GM21619 (cell line): ENCODE measurements at regions not wholly inside any gene's neighbourhood (a gene's known extent, or its start where the extent isn't known, plus 50 kb on each side); places are given as distances from the start of the nearest gene placed in this dataset.
"Not testable (repeated sequence)": the region's sequence is repeated elsewhere in the genome, so short reads cannot be mapped to it uniquely, and the experiment has no call there.

ENCODE experiments used
- ATAC-seq: cut with Tn5 transposase; IDR thresholded peaks from one replicate; pipeline ENCODE4 v1.9.1; 2021; ENCODE audit not compliant: unreplicated experiment

DNA sequence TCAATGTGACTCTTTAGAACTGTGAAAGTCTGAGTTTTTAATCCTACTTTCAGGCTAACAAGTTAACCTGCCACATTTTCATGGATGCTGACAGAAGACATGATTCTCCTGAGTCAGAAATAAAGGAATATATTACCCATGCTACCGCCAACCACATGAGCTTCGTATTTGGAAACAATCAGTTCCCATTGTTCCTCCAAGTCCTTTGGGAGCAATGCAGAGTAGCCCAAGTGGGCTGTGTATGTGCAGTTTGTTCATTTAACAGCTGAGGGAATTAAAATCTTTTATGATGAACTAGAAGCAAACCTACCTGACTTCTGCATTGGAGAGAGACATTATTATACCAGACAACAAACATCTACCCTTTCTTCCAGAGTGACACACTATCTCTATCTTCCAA lies 169.3 kb upstream of the BET1 start:
- ATAC-seq: no peak

DNA sequence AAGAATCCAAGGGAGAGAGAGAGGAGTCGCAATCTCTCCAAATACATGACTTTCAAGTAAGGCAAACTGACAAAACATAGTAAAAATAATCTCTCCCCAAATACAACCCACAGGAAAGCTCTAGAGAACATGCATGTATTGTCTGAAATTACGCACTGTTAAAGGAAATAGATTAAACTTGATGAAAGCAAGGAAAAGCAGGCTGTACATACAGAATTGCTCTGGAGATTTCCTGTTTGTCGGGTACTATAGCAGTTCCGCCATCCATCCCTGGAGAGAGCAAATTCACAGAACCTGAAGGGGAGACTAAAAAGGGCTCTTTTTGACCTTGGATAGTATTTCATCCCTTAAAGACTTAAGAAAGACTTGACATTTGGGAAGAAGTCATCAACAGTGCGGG lies 170.2 kb upstream of the BET1 start:
- no peak for ATAC-seq

DNA sequence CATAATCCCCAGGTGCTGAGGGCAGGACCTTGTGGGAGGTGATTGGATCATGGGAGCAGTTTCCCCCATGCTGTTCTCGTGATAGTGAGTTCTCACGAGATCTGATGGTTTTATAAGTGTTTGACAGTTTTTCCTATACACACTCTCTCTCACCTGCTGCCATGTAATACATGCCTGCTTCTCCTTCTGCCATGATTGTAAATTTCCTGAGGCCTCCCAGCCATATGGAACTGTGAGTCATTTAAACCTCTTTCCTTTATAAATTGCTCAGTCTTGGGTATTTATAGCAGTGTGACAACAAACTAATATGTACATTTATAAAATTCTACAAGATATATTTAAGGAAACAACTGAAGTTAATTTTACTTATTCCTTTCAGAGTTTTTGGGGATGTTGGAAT lies 170.8 kb upstream of the BET1 start:
- no peak for ATAC-seq

DNA sequence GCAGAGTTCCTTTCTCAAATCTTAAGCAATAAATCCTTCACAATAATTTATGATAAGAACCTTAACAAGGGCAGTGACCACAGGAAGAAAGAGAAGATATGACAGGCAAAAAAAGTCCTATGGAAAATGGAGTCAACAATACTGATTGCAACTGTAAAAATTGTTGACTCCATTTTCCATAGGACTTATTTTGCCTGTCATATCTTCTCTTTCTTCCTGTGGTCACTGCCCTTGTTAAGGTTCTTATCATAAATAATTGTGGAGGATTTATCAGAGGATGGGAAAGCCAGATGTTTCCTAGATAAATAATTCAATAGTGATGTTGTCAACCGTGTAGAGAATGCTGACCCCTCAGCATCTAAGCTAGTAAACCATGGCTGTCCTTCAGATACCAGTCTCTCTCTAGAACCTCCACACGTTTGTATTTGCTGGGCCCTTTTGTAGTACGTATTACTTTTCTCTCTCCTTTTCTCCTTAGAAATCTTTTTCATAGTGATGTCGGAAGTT lies 172.6 kb upstream of the BET1 start:
- ATAC-seq: no peak

DNA sequence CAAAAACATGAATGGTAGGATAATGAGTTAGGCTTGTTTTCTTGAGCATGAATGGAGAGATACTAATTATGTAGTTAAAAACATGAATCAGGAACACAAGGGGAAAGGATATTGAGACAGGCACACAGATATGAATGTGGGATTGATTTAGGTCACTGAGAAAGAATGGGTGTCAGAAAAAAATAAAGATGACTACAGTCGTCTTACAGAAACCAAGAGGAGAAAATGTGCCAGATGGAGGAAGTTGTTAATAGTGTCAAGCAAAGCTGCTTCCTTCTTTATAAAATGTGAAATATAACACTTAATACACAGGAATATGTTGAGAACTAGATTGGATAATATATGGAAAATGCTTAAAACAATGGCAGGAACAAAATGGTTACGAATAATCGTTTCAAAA lies 173.3 kb upstream of the BET1 start:
- ATAC-seq: no peak

DNA sequence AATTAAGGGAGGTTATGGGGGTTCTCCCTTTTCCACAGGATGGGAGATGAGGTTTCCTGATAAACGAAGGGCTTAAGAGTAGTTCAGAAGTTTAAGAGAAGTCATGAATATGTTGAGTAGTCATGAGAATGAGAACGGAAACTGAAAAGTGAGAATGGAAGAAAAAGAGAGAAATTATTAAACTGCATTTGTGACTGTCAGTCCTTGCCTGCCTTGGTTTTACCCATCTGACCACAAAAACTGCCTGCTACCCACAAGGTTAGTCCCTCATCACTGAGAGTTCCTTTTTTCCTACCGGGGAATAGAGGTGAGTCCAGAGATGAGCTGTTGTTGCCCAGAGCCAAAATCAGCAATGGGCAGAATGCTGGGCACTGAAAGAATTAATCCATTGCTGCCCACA lies 174.1 kb upstream of the BET1 start:
- ATAC-seq: peak; percentile 95

DNA sequence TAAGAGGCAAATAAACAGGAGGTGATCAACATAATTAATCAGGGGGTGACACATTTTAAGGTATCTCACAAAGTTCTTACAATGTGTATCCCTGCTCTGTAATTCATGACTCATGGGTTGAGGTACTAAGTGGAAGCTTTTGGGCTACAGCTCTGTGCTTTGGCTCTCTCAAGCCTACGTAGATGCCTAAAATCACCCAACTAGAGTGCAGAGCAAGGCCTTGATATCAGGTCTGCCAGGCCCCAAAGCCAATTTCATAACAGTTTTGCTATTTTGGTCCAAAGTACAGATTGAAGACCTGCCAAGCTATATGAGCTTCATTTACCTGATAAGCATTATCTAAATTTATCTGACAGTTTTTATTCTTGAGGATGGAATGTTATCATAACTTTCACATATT lies 175.3 kb upstream of the BET1 start:
- no peak for ATAC-seq

DNA sequence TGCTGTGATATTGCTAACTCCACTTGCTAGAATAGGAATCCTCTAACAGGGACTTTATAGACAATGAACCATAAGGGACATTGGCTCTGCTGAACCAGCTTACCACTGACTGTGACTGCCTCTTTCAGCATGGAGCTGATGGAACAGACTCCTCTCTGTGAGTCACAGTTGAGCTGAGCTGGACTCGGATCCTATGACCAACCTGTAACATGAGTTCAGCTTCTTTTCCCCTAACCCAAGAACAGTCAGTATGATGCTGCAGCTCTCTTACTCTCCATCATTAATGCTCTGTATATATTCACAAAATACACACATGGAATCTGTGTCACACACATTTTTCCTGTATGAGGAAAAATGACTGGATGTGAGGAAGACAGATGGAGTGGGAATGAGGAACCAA lies 177.9 kb upstream of the BET1 start:
- ATAC-seq: no peak

DNA sequence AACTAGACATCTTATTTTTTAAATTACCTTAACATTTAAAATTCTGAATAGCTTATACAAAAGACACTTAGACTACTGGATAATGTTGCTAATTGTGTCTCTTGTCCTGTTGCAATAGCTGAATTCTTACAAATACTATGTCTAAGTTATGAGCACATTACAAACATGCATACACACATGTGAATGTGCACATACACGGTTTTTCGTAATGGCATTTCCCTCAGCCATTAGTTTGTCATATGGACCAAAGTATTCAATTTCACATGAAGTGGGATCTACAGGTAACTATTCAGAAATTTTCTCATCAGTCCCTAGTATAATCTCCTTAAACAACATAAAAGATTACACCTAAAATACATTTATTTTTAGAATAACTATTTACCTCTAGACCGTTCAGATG lies 178.6 kb upstream of the BET1 start:
- ATAC-seq: no peak

DNA sequence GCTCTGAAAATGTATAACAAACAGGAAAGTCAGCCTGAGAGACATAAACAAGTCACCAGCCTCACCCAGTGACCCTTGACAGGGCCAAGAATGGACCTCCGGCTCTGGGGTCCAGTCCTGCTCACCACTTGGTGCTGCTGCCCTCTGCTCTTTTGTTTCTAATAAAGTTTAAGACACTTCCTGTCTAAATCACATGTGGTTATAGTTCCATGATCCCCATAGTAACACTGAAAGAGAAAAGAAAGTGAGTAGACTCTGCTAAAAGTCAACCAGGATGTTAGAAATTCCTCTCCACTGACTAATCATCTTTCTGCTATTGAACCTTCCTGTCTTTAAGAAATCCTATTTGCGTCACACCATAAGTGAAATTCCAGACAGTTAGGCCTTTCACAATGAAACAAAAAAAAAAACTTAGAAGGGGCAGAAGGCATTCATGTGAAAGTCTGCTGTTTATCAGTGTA lies 179.2 kb upstream of the BET1 start:
- ATAC-seq: no peak

DNA sequence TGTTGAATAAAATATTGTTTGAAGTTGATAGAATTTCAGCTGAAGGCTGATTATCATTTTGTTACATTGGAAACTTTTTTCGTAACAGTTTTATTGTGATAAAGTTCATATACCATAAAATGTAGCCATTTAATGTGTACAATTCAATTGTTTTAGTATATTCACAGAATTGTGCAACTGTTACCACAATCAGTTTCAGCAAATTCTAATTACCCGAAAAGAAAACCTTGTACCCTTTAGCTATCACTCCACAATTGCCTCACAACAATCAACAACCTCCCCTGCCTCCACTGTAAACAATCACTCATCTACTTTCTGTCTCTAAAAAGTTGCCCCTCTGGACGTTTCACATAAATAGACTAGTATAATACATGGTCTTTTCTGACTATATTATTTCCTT lies 179.7 kb upstream of the BET1 start:
- no peak for ATAC-seq

DNA sequence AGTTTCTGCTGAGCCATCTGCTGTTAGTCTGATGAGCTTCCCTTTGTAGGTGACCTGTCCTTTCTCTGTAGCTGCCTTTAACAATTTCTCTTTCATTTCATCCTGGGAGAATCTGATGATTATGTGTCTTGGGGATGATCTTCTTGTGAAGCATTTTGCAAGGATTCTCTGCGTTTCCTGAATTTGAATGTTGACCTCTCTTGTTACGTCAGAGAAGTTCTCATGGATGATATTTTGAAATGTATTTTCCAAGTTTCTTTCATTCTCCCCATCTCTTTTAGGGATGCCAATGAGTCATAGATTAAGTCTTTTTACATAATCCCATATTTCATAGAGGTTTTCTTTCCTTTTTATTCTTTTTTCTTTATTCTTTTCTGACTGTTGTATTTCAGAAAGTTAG lies 184.2 kb upstream of the BET1 start:
- no peak for ATAC-seq

DNA sequence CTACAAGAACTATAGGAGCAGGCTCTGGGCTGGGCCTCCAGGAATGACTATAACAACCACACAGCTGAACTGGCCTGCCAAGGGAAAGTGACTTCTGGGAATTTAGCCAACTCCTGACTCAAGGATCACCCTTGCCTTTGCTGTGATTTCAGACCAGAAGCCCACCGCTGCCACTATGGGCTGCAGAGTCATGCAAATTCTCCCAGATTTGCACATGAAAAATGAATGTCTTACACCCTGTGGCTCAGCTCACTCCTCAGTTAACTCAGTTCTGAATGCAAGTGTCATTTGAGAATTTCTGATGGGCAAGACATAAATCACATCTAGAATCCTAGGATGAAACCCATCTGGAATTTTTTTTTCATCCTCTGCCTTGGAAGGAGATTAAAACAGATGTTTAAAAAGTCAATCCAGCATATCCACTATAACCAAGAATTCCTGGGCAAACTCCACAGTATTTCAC lies 186.5 kb upstream of the BET1 start:
- no peak for ATAC-seq

DNA sequence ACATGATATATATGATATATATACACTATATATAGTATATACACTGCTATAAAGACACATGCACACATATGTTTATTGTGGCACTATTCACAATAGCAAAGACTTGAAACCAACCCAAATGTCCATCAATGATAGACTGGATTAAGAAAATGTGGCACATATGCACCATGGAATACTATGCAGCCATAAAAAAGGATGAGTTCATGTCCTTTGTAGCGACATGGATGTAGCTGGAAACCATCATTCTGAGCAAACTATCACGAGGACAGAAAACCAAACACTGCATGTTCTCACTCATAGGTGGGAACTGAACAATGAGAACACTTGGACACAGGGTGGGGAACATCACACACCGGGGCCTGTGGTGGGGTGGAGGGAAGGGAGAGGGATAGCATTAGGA lies 190.3 kb upstream of the BET1 start:
- not testable (repeated sequence) for ATAC-seq

DNA sequence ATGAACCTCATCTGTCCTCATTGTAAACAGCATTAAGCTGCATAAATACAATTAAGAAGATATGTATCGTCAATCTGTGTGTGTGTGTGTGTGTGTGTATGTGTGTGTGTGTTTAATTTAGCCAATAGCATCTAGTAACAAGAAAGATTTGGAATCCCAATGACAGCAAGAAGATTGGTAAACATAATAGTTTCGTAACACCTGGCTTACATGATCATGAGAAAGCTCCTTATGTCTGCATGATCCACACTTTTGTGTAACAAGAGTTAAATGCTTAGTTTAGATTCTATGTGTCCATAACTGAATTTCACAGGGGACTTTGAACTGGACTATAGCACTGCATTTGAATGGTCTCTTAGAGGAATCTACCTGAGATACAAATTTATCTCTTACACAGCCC lies 191.0 kb upstream of the BET1 start:
- no peak for ATAC-seq

DNA sequence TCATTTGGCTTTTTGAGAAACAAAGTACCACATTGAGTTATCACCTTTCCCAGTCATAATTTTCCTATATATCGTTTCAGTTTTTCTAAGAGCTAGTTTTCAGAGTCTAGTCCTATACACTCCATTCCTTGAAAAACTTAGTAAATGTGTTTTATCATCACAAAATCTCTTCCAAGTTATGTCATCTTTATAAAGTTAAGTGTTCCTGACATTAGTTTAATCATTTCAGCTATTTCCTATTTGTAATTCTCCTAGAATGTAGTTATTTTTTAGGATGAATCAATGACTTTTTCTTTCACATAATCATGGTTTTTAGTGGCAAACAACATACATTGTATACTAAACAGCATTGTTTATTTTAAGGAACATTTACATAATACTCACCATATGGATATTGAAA lies 191.7 kb upstream of the BET1 start:
- no peak for ATAC-seq

DNA sequence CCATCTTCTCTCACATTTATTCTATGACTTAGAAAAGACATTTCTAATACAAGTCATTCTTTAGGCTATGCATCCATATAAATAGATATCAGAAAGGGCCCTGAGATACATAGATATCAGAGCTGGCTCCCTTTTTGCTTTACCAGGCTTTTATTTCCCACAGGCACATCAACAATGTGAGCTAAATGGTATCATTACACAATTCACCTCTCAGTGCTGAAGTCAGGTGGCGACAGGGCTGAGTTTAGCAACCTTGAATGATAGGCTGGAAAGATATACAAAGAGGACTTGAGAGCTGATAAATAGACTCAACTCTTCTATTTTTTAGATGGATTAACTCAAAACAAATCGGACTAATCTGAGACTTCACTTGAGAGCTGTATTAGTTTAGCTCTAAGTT lies 189.2 kb upstream of the COL1A2 start:
- no peak for ATAC-seq

DNA sequence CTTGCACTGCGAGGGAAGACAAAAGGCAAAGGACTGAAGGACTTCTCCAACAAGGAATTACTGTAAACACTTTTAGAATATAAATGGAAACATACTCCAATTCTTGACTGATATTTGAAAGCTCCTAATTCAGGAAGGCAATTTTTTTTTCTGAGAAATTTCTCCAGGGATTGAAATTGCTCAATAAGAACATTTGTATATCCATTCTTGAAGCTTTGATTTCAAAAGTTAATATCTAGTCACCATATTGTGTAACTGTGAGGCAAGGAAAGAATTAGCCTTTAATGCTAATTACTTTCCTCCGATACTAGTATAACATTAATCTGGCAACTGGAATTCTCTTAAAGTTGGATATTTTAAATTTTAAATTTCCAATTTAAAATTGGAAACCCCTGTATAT lies 188.4 kb upstream of the COL1A2 start:
- ATAC-seq: no peak

DNA sequence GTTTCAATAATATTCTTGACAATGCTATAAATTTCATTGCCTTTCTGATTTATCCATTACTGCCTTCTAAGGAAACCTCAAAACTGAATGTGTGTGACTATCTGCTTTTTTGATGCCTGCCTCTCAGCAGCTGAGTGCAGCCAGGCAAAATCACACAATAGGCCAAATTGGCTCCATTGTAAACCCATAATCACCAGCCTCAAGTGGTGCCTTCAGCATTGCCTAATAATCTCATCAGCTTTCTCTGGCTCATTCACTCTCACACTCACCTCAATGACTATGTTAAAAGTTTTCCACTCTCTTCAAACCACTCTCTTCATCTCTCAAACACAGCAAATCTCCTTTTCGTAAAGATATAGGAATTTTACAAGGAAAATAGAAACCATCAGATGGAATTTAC lies 182.5 kb upstream of the COL1A2 start:
- no peak for ATAC-seq

DNA sequence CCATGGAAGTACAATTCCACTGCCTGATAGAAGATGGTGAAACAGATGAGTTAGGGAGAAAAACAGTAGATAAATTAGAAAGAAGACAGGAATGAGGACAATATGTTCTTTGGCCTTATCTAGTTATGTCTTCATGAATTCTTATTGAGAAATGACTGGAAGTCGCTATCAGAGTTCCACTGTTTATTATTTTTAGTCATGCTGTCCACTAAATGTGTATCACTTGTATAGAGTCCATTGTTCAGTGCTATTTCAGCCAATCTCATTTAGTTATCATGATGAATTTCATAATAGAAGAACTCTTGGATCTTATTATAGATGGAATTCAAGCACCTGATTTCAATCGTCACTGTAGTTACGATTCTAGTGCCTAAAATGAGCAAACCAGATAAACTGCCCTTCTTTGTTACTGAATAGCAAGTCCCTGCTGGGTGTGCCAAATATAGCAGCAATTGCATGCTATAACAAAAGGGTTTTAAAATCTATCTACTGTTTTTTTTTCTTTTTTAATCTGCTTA lies 177.7 kb upstream of the COL1A2 start:
- ATAC-seq: no peak

DNA sequence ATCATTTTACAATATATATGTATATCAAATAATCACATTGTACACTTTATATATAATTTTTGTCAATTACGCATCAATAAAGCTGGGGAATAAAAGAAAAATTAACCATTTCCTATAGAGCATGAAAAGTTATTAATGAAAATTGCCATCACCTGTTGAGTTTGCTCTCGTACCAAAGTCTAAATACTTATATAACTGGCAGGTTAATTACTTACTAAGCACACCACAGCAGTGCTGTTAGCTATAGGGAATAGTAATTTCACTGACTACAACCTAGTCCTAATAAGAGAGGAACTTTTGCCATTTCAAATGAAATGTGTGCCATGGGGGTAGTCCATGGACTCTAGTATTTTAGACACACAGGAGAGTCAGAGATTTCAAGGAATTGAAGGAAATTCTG lies 176.9 kb upstream of the COL1A2 start:
- ATAC-seq: no peak

DNA sequence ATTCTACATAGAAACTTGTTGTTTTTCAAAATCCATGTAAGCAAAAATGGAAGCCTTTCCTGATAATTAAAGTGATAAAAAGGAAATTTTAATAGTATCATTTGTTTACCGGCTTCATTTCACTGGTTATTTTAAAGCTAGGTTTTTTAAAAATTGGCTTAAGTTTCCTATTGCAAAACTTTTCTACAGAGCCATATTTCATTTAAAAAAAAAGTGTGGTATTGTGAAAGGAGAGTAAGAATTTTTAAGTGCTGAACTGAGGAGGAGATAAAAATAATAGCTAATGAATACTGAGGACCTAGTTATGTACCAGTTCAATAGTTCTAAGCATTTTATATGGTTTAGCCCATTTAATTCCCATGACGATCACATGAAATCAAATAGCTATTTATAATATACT lies 172.2 kb upstream of the COL1A2 start:
- no peak for ATAC-seq

DNA sequence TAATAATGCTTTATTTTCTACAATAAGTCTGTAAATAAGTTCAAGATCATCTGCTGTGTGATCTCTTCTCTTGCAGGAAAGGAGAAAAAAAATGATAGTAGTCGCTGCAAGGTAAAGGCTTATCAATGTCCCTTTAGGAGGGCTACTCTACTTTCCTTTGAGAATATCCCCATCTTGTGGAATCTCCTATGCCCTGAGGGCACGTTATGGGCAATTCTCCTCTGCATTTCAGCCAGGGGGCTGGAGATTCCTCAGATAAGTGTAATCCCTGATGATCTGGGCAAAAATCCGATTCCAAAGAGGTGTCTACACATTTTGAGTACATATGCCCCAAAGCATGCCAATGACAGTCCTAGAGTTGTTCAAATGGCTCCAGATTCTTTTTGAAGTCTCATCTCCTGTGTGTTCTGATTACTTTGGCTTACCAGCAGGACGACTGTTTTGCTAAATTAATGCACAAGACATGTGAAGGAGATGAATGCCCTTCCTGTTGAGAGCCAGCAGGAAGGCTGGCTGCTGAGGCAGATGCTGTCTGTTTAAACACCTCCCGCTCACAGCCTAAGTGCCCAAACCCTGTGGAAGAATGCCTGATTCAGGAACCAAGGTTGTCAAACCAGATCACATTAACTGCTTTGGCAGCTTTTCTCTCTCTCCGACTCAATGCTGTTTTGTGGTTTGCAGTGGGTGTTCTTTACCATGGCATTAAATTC lies 171.2 kb upstream of the COL1A2 start:
- no peak for ATAC-seq
